Progenitor cell of endocrine pancreas (in vitro differentiated cells): ENCODE measurements at regions not wholly inside any gene's neighbourhood (a gene's known extent, or its start where the extent isn't known, plus 50 kb on each side); places are given as distances from the start of the nearest gene placed in this dataset.

Experiments
- DNase-seq: peaks from one replicate; pipeline ENCODE4 v3.0.0; 2021; ENCODE audit warnings: low spot score; ENCODE audit not compliant: unreplicated experiment
- H3K27ac Mint-ChIP-seq: 2 replicates; pipeline ENCODE4 v1.8.0; 2021; ENCODE audit warnings: mild to moderate bottlenecking, moderate library complexity, mixed read lengths
- H3K27me3 Mint-ChIP-seq: 2 replicates; pipeline ENCODE4 v1.8.0; 2021; ENCODE audit warnings: mixed read lengths
- H3K36me3 Mint-ChIP-seq: 2 replicates; pipeline ENCODE4 v1.8.0; 2022; ENCODE audit warnings: mixed read lengths; ENCODE audit not compliant: insufficient read depth
- H3K4me1 Mint-ChIP-seq: 2 replicates; pipeline ENCODE4 v1.8.0; 2021; ENCODE audit warnings: low read depth, mixed read lengths
- H3K4me3 Mint-ChIP-seq: 2 replicates; pipeline ENCODE4 v1.8.0; 2021; ENCODE audit warnings: low read depth, mild to moderate bottlenecking, moderate library complexity, mixed read lengths
- H3K9me3 Mint-ChIP-seq: 2 replicates; pipeline ENCODE4 v1.8.0; 2021; ENCODE audit warnings: low read depth, mixed read lengths
- CTCF ChIP-seq: fragments of 200-600 bp; sonication (generic); IDR thresholded peaks from one replicate; pipeline ENCODE4 v1.5.0; 2021; ENCODE audit warnings: antibody characterized with exemption, mild to moderate bottlenecking; ENCODE audit not compliant: unreplicated experiment

- no peaks in the 10 kb centered on the region for H3K9me3 Mint-ChIP-seq
- no peaks in the 10 kb centered on the region for H3K4me1 Mint-ChIP-seq
- H3K27me3 Mint-ChIP-seq, result peaks cover 22% of the 10 kb centered on the region
- no peak overlapping the region for H3K27ac Mint-ChIP-seq
- H3K36me3 Mint-ChIP-seq, result no peaks in the 10 kb centered on the region
- no peak for TF ChIP-seq CTCF
- H3K4me3 Mint-ChIP-seq, result no peak overlapping the region
- DNase-seq, result no peak
These were observed 80.7 kb upstream of the SDK2 start for GRCh38 chr17:73724990-73725389.

- TF ChIP-seq CTCF, result no peak
- no peak for DNase-seq
- Mint-ChIP-seq H3K4me3 (no peak overlapping the region), H3K27me3 (peaks cover 22% of the 10 kb centered on the region), H3K9me3 (peaks cover 1% of the 10 kb centered on the region), H3K4me1 (no peaks in the 10 kb centered on the region), H3K36me3 (no peaks in the 10 kb centered on the region), H3K27ac (no peak overlapping the region)
These were observed 81.7 kb upstream of the SDK2 start for GRCh38 chr17:73725794-73726515.

GRCh38 chr17:73727941-73728340 lies 83.7 kb upstream of the SDK2 start:
- Mint-ChIP-seq H3K9me3 (peaks cover 4% of the 10 kb centered on the region), H3K36me3 (no peaks in the 10 kb centered on the region), H3K27ac (no peak overlapping the region), H3K4me3 (no peak overlapping the region), H3K4me1 (no peaks in the 10 kb centered on the region), H3K27me3 (peaks cover 23% of the 10 kb centered on the region)
- DNase-seq, result no peak
- TF ChIP-seq CTCF, result no peak

- TF ChIP-seq CTCF, result no peak
- H3K36me3 Mint-ChIP-seq, result no peaks in the 10 kb centered on the region
- no peak for DNase-seq
- H3K27me3 Mint-ChIP-seq, result peaks cover 26% of the 10 kb centered on the region
- H3K4me1 Mint-ChIP-seq, result no peaks in the 10 kb centered on the region
- no peak overlapping the region for H3K4me3 Mint-ChIP-seq
- peaks cover 4% of the 10 kb centered on the region for H3K9me3 Mint-ChIP-seq
- no peak overlapping the region for H3K27ac Mint-ChIP-seq
These were observed 84.9 kb upstream of the SDK2 start for GRCh38 chr17:73729101-73729500.

- Mint-ChIP-seq H3K4me3 (no peak overlapping the region), H3K4me1 (no peaks in the 10 kb centered on the region), H3K36me3 (no peaks in the 10 kb centered on the region), H3K27me3 (peaks cover 39% of the 10 kb centered on the region), H3K27ac (no peak overlapping the region), H3K9me3 (peaks cover 4% of the 10 kb centered on the region)
- DNase-seq, result no peak
- no peak for TF ChIP-seq CTCF
These were observed 87.5 kb upstream of the SDK2 start for GRCh38 chr17:73731733-73732132.
